NB4 (cell line): ENCODE measurements at regions not wholly inside any gene's neighbourhood (a gene's known extent, or its start where the extent isn't known, plus 50 kb on each side); places are given as distances from the start of the nearest gene placed in this dataset.

Source experiments
- DNase-seq: peaks from one replicate; pipeline ENCODE4 v3.0.0; 2010; ENCODE audit warnings: low read depth
- H3K4me3 ChIP-seq: one replicate; pipeline ENCODE4 v1.5.1; 2011; ENCODE audit warnings: mild to moderate bottlenecking, low read depth, low read length, moderate library complexity
- CTCF ChIP-seq: IDR thresholded peaks from one replicate; pipeline ENCODE4 v1.5.1; 2012; ENCODE audit warnings: low read depth, low read length
- MAX ChIP-seq: IDR thresholded peaks from 2 replicates; pipeline ENCODE4 v1.6.1; 2011; ENCODE audit warnings: low read depth, low read length
- MYC ChIP-seq: IDR thresholded peaks from 2 replicates; pipeline ENCODE4 v1.6.1; 2011; ENCODE audit warnings: low read depth, low read length
- POLR2A ChIP-seq: IDR thresholded peaks from 2 replicates; pipeline ENCODE4 v1.6.1; 2011; ENCODE audit warnings: mild to moderate bottlenecking; ENCODE audit not compliant: insufficient read length; ENCODE audit errors: extremely low read depth

GRCh38 chr20:11354846-11355245 is 562.8 kb upstream of the BTBD3 start:
- no peak for DNase-seq
- H3K4me3 ChIP-seq = no peak overlapping the region
- no peak for TF ChIP-seq MYC
- no peak for TF ChIP-seq CTCF
- no peak for TF ChIP-seq POLR2A
- TF ChIP-seq MAX = no peak

GRCh38 chr20:11355345-11355744 is 562.3 kb upstream of the BTBD3 start:
- no peak for DNase-seq
- H3K4me3 ChIP-seq = no peak overlapping the region
- TF ChIP-seq CTCF = no peak
- no peak for TF ChIP-seq MYC
- TF ChIP-seq POLR2A = no peak
- TF ChIP-seq MAX = no peak

- H3K4me3 ChIP-seq = no peak overlapping the region
- TF ChIP-seq MYC = no peak
- no peak for TF ChIP-seq POLR2A
- no peak for TF ChIP-seq CTCF
- TF ChIP-seq MAX = no peak
- no peak for DNase-seq
Observed at GRCh38 chr20:11356061-11356460, 561.6 kb upstream of the BTBD3 start.

GRCh38 chr20:11362450-11362849 is 555.2 kb upstream of the BTBD3 start:
- no peak for DNase-seq
- no peak for TF ChIP-seq MYC
- TF ChIP-seq POLR2A = no peak
- TF ChIP-seq MAX = no peak
- TF ChIP-seq CTCF = no peak
- H3K4me3 ChIP-seq = no peak overlapping the region

GRCh38 chr20:11364736-11365135 is 553.0 kb upstream of the BTBD3 start:
- H3K4me3 ChIP-seq = no peak overlapping the region
- DNase-seq = no peak
- TF ChIP-seq CTCF (no peak), MYC (no peak), MAX (no peak), POLR2A (no peak)

- no peak for DNase-seq
- no peak for TF ChIP-seq MAX
- no peak for TF ChIP-seq MYC
- TF ChIP-seq POLR2A = no peak
- no peak for TF ChIP-seq CTCF
- no peak overlapping the region for H3K4me3 ChIP-seq
Observed at GRCh38 chr20:11366660-11367059, 551.0 kb upstream of the BTBD3 start.
